NOMO-1 (cell line): ENCODE measurements at regions not wholly inside any gene's neighbourhood (a gene's known extent, or its start where the extent isn't known, plus 50 kb on each side); places are given as distances from the start of the nearest gene placed in this dataset.

Experiments used
- DNase-seq, 2 experiments: peaks; one replicate each; lab custom pipeline; 2025; ENCODE audit not compliant: unreplicated experiment in 2 of 2; lab: John Stamatoyannopoulos, UW

DNA sequence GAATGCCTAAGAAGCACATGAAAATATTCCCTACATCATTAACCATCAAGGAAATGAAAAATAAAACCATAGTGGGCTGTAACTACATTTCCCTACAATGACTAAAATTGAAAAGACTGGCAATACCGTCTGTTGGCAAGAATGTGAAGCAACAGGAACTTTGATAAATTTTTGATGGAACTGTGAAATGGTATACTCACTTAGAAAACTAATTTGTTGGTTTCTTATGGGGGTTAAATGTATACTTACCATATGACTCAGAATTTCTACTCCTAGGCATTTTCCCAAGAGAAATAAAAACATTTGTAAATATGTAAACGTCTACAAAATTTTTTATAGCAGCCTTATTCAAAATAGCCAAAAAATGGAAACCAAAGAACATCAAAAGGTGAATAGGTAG, 121.4 kb upstream of the PLEKHA5 start:
- DNase-seq: no peak

DNA sequence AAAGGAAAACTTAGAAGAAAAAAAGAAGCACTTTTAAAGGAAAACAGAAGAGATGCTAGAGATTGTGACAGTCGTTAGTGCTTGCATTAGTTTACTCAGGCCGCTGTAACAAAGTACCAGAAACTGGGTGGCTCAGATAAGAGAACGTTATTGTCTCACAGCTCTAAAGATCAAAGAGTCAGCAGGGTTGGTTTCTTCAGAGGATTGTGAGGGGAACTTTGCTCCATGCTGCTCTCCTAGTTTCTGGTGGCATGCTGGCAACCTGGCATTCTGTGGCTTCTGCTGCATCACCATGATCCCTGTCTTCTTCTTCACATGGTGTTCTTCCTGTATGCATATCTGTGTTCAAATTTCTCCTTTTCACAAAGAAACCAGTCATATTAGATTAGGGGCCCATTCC, 119.4 kb upstream of the PLEKHA5 start:
- DNase-seq: no peak

DNA sequence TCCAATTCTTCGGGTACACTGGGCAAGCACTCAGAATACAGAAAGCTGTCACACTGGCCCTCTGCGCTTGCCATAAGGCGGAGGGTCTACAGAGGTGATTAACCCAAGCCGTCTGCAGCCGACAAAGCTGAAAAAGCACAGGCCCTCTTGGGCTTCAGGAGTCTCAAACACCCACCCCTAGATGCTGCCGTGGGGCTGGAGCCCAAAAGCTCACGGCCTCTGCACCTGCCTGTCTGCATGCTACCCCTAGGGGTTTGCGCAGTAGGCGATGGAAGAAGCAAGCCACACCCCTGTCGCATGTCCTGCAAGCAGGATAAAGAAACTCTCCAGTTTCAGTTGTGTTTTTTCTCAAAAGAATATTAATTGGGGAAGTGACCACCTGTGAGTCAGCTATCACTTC, 118.8 kb upstream of the PLEKHA5 start:
- no peak for DNase-seq

- DNase-seq: no peak
Measured at GRCh38 chr12:19012965-19013364, 116.6 kb upstream of the PLEKHA5 start.

- no peak for DNase-seq
Measured at GRCh38 chr12:19014240-19014639, 115.3 kb upstream of the PLEKHA5 start.

GRCh38 chr12:19015285-19015684, 114.2 kb upstream of the PLEKHA5 start:
- no peak for DNase-seq

DNA sequence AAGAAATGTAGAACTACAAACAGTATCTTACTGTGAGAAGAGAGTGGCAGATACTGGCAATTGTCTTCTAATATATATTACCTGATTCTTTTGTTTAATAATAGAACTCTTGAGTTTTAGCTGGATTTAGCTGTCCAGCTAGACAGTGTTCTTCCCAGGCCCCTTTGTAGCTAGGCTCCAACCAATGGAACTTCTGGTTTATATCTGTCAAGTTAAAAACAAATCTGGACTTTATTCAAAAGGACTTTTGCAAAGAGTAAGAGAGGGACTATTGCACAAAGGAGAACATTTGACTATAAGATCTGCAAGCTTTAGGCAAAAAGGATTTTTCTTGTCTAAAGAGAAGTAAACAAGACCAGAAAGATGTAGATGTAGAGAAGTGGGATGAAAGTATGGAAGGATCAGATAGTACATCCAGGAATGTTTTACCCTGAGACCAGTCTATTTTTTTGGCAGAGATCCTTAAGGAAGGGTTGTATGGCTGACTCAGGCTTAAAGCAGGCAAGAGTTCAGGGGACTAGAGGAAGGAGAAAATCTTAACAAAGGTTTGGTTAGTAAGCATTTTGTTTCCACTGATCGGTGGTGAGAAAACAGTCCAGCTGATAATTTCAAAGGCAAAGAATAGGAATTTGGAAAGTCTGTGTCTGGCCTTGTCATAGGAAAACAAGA, 111.1 kb upstream of the PLEKHA5 start:
- no peak for DNase-seq

GRCh38 chr12:19021240-19021639, 108.3 kb upstream of the PLEKHA5 start:
- no peak for DNase-seq

DNA sequence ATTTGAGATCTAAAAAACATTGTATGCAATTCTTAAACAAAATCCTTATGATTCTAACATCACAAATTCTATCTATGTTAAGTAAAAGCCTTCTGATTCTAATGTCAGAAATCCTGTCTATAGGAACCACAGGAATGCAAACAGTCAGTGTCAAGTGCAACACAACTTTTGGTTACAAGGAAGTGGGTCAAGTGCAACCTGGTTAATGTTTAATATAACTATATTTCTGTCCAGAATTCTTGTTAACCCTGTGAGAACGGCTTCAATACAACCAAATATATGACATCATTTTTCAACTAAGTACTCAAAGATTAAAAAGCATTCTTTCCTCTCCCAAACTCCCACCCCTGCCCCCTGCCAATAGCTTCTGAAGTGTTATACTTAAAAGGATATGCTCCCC, 107.9 kb upstream of the PLEKHA5 start:
- no peak for DNase-seq

GRCh38 chr12:19025582-19025981, 104.0 kb upstream of the PLEKHA5 start:
- DNase-seq: no peak

DNA sequence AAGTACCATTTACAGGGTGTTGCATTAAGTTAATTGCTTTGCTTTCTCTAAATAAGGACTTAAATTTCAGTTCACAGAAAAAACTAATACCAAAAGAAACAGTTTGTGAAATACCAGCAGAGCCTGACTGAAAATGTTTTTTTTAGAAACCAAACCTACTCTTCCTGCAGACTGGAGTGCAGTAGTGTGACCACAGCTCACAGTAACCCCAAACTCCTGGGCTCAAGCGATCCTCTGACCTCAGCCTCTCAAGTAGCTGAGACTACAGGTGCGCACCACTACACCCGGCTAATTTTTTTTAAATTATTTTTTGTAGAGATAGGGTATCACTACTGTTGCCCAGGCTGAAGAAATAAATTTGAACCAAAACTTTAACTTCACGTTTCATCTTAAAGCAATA, 103.5 kb upstream of the PLEKHA5 start:
- no peak for DNase-seq

- DNase-seq: no peak
Measured at GRCh38 chr12:19026614-19027488, 102.7 kb upstream of the PLEKHA5 start.

- DNase-seq: no peak
Measured at GRCh38 chr12:19030180-19030579, 99.4 kb upstream of the PLEKHA5 start.

GRCh38 chr12:19030603-19031002, 98.9 kb upstream of the PLEKHA5 start:
- no peak for DNase-seq

- no peak for DNase-seq
Measured at GRCh38 chr12:19031032-19031431, 98.5 kb upstream of the PLEKHA5 start.

GRCh38 chr12:19032826-19033225, 96.7 kb upstream of the PLEKHA5 start:
- no peak for DNase-seq

DNA sequence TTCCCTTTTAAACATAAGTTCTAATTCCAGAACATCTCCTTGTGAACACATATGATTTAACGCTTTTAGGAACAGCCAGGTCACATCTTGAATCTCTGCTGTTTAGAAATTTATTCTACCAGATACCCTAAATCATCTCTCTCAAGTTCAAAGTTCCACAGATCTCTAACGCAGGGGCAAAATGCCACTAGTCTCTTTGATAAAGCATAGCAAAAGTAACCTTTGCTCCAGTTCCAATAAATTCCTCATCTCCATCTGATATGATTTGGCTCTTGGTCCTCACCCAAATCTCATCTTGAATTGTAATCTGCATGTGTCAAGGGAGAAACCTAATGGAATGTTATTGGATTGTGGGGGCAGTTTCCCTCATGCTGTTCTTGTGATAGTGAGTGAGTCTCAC, 96.3 kb upstream of the PLEKHA5 start:
- DNase-seq: no peak

GRCh38 chr12:19034937-19035336, 94.6 kb upstream of the PLEKHA5 start:
- DNase-seq: no peak

GRCh38 chr12:19035536-19035935, 94.0 kb upstream of the PLEKHA5 start:
- DNase-seq: no peak

- DNase-seq: no peak
Measured at GRCh38 chr12:19036673-19037357, 92.7 kb upstream of the PLEKHA5 start.

DNA sequence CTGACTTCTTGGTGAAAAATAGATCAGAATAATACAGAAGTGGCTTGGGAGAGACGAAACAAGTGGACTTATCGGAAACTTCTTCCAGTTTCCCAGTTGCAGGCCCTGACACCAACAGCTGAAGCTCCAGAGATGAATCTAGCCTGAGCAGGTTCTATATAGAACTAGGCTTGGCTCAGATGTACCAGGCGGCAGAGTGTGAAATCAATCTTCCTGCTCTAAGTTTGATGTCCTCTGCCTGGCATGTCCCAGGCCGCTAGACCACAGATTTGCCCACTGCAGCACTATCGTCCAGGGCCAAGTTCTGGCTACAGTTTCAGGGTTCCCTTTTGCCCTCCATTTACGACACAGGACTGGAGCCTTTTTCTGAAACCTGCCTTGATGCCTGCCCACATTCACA, 91.3 kb upstream of the PLEKHA5 start:
- no peak for DNase-seq

GRCh38 chr12:19039515-19039914, 90.0 kb upstream of the PLEKHA5 start:
- no peak for DNase-seq
